Breast epithelium (tissue), 4 donors: ENCODE measurements at regions not wholly inside any gene's neighbourhood (a gene's known extent, or its start where the extent isn't known, plus 50 kb on each side); places are given as distances from the start of the nearest gene placed in this dataset.

Experiments used
- DNase-seq, 2 donors: peaks; one replicate each; pipeline ENCODE4 v3.0.0-alpha.2; 2019; ENCODE audit warnings: low spot score in 2 of 2
- H3K27ac ChIP-seq, 2 donors: fragments of 200-600 bp; sonication (generic) in 1 of 2; one replicate each; pipeline ENCODE4 v1.5.1; 2016 to 2019; ENCODE audit warnings: mild to moderate bottlenecking in 1 of 2
- H3K27me3 ChIP-seq, 2 donors: fragments of 200-600 bp; sonication (generic) in 1 of 2; one replicate each; pipeline versions ENCODE4 v1.5.1 to v1.6.0; 2017 to 2019; ENCODE audit warnings: control low read depth in 1 of 2, mild to moderate bottlenecking in 1 of 2
- H3K36me3 ChIP-seq: fragments of 200-600 bp; one replicate; pipeline ENCODE4 v1.5.1; 2019
- H3K4me1 ChIP-seq, 2 donors: fragments of 200-600 bp; sonication (generic); one replicate each; pipeline ENCODE4 v1.5.1; 2016 to 2019; ENCODE audit warnings: control low read depth in 1 of 2
- H3K4me3 ChIP-seq, 3 donors: fragments of 200-600 bp; sonication (generic); 1 replicate in 2 of 3; 2 replicates in 1 of 3; pipeline ENCODE4 v1.5.1; 2016 to 2019; ENCODE audit warnings: mild to moderate bottlenecking in 3 of 3, moderate library complexity in 2 of 3
- H3K9me3 ChIP-seq, 2 donors: fragments of 200-600 bp; sonication (generic) in 1 of 2; one replicate each; pipeline ENCODE4 v1.5.1; 2016 to 2019; ENCODE audit warnings: control low read depth in 1 of 2
- POLR2A ChIP-seq: fragments of 450-650 bp; IDR thresholded peaks from one replicate; pipeline ENCODE4 v1.6.1; 2016; ENCODE audit warnings: antibody characterized with exemption, mild to moderate bottlenecking, moderate library complexity
- POLR2AphosphoS5 ChIP-seq, 3 donors: sonication (generic); formaldehyde crosslinking; IDR thresholded peaks; one replicate each; pipeline ENCODE4 v1.6.1; 2017; ENCODE audit warnings: antibody characterized with exemption in 3 of 3
- intact Hi-C: fragments of 100-400 bp; cut with DNase I; formaldehyde crosslinking; loops from one replicate; pipeline ENCODE4 v1.15.1; 2023; ENCODE audit warnings: low total_unique reads
- TF ChIP-seq, protein P1 (sequence below), 3 donors: fragments of 450-650 bp; IDR thresholded peaks; one replicate each; pipeline ENCODE4 v1.5.1; 2016 to 2017; ENCODE audit warnings: antibody characterized with exemption in 3 of 3, mild to moderate bottlenecking in 3 of 3, moderate library complexity in 3 of 3

DNA sequence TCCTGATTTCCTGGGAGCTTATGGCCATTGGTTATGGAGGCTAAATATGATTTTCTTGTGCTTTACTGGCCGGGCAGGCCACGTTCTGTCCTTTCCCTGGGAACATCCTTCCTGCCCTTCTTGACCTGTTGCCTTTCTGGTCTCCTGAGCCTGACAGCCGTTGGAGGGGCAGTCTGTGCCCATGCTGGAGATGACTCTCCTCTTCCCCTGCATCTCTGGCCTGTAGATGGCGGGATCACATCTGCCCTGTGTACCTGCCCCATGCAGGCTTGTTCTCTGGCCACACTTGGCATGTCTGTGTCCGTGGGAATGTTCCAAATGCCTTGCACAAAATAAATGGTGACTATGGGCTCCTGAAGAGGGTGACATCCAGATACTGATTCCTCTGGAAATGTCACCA, 253.1 kb upstream of the IRX4 start:
- H3K27ac ChIP-seq = peak overlapping the region in 1 of 2 donors; percentile 59
- peaks cover 0 to 4% of the 10 kb centered on the region in 2 donors for H3K27me3 ChIP-seq
- no peak for TF ChIP-seq POLR2A
- TF ChIP-seq, protein P1, sequence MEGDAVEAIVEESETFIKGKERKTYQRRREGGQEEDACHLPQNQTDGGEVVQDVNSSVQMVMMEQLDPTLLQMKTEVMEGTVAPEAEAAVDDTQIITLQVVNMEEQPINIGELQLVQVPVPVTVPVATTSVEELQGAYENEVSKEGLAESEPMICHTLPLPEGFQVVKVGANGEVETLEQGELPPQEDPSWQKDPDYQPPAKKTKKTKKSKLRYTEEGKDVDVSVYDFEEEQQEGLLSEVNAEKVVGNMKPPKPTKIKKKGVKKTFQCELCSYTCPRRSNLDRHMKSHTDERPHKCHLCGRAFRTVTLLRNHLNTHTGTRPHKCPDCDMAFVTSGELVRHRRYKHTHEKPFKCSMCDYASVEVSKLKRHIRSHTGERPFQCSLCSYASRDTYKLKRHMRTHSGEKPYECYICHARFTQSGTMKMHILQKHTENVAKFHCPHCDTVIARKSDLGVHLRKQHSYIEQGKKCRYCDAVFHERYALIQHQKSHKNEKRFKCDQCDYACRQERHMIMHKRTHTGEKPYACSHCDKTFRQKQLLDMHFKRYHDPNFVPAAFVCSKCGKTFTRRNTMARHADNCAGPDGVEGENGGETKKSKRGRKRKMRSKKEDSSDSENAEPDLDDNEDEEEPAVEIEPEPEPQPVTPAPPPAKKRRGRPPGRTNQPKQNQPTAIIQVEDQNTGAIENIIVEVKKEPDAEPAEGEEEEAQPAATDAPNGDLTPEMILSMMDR (IDR thresholded peaks at IDR 0.05) = no peak
- no peak for TF ChIP-seq POLR2AphosphoS5 (IDR thresholded peaks at IDR 0.05)
- no peak for DNase-seq
- intact Hi-C loops = no loop called here
- no peaks in the 10 kb centered on the region for H3K4me1 ChIP-seq
- no peaks in the 10 kb centered on the region for H3K9me3 ChIP-seq
- H3K36me3 ChIP-seq = no peaks in the 10 kb centered on the region
- no peak overlapping the region for H3K4me3 ChIP-seq

DNA sequence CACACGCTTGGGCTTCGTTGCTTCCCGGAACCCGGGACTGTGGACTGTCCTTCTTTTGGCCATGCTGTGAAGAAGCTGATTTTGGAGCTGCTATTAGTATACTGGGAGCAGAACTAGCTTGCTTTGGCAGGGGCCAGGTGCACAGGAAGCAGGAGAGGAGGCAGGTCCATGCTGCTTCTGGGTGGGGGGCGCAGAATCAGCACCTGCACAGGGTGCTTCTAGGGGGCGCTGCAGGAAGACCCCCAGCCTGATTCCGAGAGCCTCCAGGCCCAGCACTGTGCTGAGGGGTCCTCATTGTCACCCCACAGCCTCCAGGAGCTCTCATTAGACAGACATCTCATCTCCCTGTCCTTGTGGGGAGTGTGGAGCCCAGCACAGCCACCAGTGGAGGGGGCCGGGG, 252.6 kb upstream of the IRX4 start:
- no peak for DNase-seq
- H3K4me3 ChIP-seq = peak overlapping the region in 1 of 3 donors; percentile 42
- H3K27me3 ChIP-seq = peaks cover 0 to 4% of the 10 kb centered on the region in 2 donors
- H3K27ac ChIP-seq = peak overlapping the region in 1 of 2 donors; percentile 59
- intact Hi-C loops = no loop called here
- TF ChIP-seq, protein P1 (IDR thresholded peaks at IDR 0.05) = no peak
- no peak for TF ChIP-seq POLR2AphosphoS5 (IDR thresholded peaks at IDR 0.05)
- TF ChIP-seq POLR2A = no peak
- no peaks in the 10 kb centered on the region for H3K4me1 ChIP-seq
- no peaks in the 10 kb centered on the region for H3K9me3 ChIP-seq
- no peaks in the 10 kb centered on the region for H3K36me3 ChIP-seq

DNA sequence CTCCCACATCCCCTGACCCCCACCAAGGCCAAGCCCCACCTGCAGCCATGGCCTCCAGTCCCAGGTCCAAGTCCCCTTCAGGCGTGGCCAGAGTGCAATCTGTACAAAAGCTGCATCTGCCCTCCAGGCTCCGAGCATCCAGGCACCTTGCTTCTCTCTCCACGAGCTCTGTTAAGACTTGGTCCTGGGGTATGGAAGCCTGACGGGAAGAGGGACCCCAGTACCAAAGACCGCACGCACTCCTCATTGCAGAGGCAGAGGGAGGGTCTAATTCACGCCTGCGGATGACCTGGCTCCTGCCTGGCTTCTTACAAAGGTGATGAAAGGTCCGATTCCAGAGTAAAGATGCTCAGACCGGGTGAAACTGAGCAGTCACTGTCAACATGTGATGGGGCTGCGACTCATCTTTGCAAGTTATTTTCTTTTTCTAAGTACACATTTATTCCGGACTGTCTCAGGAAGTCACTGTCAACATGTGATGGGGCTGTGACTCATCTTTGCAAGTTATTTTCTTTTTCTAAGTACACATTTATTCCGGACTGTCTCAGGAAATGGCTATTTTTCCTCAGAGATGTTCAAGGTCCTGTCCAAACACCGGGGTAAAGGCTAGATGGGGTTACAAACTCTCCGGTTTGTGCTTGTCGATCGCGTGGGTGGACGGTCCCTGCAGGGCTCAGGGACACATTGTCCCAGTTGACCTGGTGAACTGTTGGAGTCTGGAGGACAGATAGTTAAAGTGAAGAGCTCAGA, 252.0 kb upstream of the IRX4 start:
- Histone ChIP-seq H3K27ac (peak overlapping the region in 1 of 2 donors; percentile 59), H3K9me3 (no peaks in the 10 kb centered on the region), H3K36me3 (no peaks in the 10 kb centered on the region), H3K27me3 (peaks cover 0 to 4% of the 10 kb centered on the region in 2 donors), H3K4me1 (no peaks in the 10 kb centered on the region), H3K4me3 (peak overlapping the region in 1 of 3 donors; percentile 42)
- intact Hi-C loops = no loop called here
- no peak for DNase-seq
- TF ChIP-seq POLR2A (no peak), POLR2AphosphoS5 (IDR thresholded peaks at IDR 0.05) (no peak)

DNA sequence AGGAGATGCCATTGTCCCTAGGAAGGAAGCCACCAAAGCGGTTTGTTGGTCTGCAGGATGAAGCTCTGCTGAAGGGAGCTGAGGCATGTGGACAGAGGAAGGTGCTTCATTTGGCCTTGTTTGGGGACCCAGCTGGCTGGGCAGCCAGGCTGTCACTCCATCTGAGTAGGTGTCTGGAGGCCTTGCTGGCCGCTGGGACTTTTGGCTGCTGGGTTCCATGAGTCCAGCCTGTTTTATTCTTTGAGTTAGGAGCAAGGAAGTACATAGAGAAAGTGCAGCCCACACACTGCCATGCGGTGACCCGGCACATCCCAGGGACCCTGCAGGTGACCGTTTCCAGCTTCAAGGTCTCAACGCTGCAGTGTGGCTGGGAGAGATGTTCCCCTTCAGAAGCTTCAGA, 251.2 kb upstream of the IRX4 start:
- Histone ChIP-seq H3K9me3 (no peaks in the 10 kb centered on the region), H3K27me3 (peaks cover 0 to 4% of the 10 kb centered on the region in 2 donors), H3K27ac (no peak overlapping the region), H3K4me1 (no peaks in the 10 kb centered on the region), H3K4me3 (no peak overlapping the region), H3K36me3 (no peaks in the 10 kb centered on the region)
- TF ChIP-seq POLR2AphosphoS5 (IDR thresholded peaks at IDR 0.05) (no peak), POLR2A (no peak)
- TF ChIP-seq, protein P1 (IDR thresholded peaks at IDR 0.05) = no peak
- DNase-seq = no peak
- intact Hi-C loops = no loop called here

DNA sequence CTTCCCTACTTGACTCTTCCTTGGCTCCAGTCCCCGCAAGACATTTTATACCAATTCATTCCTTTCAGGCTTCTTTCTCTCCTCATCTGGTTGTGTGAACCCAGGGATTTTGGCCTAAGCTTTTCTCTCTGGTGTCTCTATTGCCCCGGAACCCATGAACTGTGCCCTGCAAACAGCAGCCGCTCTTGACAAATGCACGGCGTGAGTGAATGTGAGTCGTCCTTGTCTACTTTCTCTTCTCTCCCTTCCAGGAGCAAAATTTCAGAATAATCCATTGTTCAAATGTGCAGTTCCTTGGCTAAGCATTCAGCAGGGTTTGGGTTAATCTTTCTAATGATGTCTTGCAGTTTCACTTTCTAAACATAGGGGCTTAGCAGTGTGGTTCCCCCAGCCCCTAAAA, 250.4 kb upstream of the IRX4 start:
- Histone ChIP-seq H3K27ac (no peak overlapping the region), H3K27me3 (peaks cover 0 to 4% of the 10 kb centered on the region in 2 donors), H3K9me3 (no peaks in the 10 kb centered on the region), H3K4me3 (no peak overlapping the region), H3K36me3 (no peaks in the 10 kb centered on the region), H3K4me1 (no peaks in the 10 kb centered on the region)
- TF ChIP-seq POLR2AphosphoS5 (IDR thresholded peaks at IDR 0.05) (no peak), POLR2A (no peak)
- TF ChIP-seq, protein P1 (IDR thresholded peaks at IDR 0.05) = no peak
- no peak for DNase-seq
- intact Hi-C loops = no loop called here
